HEK293 (cell line): ENCODE measurements at regions not wholly inside any gene's neighbourhood (a gene's known extent, or its start where the extent isn't known, plus 50 kb on each side); places are given as distances from the start of the nearest gene placed in this dataset.

Source experiments
- TF ChIP-seq, protein P1 (sequence below): fragments of 450-650 bp; formaldehyde crosslinking; IDR thresholded peaks from 2 replicates; pipeline ENCODE4 v1.5.1; 2016; ENCODE audit warnings: missing biosample characterization, missing genetic modification characterization
- TF ChIP-seq, protein P2 (sequence below): fragments of 450-650 bp; formaldehyde crosslinking; IDR thresholded peaks from 2 replicates; pipeline ENCODE4 v1.5.1; 2016; ENCODE audit warnings: missing biosample characterization, missing genetic modification characterization
- TF ChIP-seq, protein P3 (sequence below): fragments of 450-650 bp; formaldehyde crosslinking; IDR thresholded peaks from 2 replicates; pipeline ENCODE4 v1.5.1; 2016; ENCODE audit warnings: missing biosample characterization, missing genetic modification characterization

DNA sequence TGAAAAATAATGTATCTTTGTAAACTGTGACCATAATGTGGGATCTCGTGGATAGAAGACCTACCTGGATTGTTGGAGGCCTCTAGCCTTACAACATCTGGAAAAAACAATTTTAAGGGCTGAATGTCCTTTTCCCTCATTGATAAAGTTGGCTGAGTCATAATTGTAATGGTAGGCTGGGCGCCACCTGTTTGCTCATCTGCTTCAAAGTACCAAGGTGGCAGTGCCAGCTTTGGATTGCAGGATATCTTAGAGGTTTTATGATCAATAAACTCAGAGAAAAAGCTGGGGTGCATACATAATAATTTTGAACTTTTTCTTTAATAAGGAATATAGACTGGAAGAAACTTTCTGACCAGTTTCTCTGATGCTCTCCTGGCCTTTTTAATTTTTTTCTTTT is 653.4 kb downstream of the MMUT start:
- TF ChIP-seq, protein P1, sequence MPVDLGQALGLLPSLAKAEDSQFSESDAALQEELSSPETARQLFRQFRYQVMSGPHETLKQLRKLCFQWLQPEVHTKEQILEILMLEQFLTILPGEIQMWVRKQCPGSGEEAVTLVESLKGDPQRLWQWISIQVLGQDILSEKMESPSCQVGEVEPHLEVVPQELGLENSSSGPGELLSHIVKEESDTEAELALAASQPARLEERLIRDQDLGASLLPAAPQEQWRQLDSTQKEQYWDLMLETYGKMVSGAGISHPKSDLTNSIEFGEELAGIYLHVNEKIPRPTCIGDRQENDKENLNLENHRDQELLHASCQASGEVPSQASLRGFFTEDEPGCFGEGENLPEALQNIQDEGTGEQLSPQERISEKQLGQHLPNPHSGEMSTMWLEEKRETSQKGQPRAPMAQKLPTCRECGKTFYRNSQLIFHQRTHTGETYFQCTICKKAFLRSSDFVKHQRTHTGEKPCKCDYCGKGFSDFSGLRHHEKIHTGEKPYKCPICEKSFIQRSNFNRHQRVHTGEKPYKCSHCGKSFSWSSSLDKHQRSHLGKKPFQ (tag by site-specific recombination), result no peak
- TF ChIP-seq, protein P2, sequence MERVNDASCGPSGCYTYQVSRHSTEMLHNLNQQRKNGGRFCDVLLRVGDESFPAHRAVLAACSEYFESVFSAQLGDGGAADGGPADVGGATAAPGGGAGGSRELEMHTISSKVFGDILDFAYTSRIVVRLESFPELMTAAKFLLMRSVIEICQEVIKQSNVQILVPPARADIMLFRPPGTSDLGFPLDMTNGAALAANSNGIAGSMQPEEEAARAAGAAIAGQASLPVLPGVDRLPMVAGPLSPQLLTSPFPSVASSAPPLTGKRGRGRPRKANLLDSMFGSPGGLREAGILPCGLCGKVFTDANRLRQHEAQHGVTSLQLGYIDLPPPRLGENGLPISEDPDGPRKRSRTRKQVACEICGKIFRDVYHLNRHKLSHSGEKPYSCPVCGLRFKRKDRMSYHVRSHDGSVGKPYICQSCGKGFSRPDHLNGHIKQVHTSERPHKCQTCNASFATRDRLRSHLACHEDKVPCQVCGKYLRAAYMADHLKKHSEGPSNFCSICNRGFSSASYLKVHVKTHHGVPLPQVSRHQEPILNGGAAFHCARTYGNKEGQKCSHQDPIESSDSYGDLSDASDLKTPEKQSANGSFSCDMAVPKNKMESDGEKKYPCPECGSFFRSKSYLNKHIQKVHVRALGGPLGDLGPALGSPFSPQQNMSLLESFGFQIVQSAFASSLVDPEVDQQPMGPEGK, result no peak
- TF ChIP-seq, protein P3, sequence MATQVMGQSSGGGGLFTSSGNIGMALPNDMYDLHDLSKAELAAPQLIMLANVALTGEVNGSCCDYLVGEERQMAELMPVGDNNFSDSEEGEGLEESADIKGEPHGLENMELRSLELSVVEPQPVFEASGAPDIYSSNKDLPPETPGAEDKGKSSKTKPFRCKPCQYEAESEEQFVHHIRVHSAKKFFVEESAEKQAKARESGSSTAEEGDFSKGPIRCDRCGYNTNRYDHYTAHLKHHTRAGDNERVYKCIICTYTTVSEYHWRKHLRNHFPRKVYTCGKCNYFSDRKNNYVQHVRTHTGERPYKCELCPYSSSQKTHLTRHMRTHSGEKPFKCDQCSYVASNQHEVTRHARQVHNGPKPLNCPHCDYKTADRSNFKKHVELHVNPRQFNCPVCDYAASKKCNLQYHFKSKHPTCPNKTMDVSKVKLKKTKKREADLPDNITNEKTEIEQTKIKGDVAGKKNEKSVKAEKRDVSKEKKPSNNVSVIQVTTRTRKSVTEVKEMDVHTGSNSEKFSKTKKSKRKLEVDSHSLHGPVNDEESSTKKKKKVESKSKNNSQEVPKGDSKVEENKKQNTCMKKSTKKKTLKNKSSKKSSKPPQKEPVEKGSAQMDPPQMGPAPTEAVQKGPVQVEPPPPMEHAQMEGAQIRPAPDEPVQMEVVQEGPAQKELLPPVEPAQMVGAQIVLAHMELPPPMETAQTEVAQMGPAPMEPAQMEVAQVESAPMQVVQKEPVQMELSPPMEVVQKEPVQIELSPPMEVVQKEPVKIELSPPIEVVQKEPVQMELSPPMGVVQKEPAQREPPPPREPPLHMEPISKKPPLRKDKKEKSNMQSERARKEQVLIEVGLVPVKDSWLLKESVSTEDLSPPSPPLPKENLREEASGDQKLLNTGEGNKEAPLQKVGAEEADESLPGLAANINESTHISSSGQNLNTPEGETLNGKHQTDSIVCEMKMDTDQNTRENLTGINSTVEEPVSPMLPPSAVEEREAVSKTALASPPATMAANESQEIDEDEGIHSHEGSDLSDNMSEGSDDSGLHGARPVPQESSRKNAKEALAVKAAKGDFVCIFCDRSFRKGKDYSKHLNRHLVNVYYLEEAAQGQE (tag by site-specific recombination), result no peak
